ENCODE measurements at regions not wholly inside any gene's neighbourhood (a gene's known extent, or its start where the extent isn't known, plus 50 kb on each side); places are given as distances from the start of the nearest gene placed in this dataset.

GRCh38 chr14:106642090-106642489, 1115.7 kb downstream of the TMEM121 start:
- TF ChIP-seq TAF1 (CRISPR knock-in tag; IDR thresholded peaks at IDR 0.05) (no peak), CTCF (CRISPR knock-in tag; IDR thresholded peaks at IDR 0.05) (no peak), THAP11 (CRISPR knock-in tag; IDR thresholded peaks at IDR 0.05) (no peak), ZNF121 (CRISPR knock-in tag; IDR thresholded peaks at IDR 0.05) (no peak), FOXA1 (IDR thresholded peaks at IDR 0.05) (no peak), FOXA1 (CRISPR knock-in tag; IDR thresholded peaks at IDR 0.05) (no peak), ZNF207 (IDR thresholded peaks at IDR 0.05; ENCODE audit: borderline replicate concordance) (no peak), NBN (conservative IDR thresholded peaks at IDR 0.05) (no peak)

Data from HepG2 (cell line).